ENCODE measurements at regions not wholly inside any gene's neighbourhood (a gene's known extent, or its start where the extent isn't known, plus 50 kb on each side); places are given as distances from the start of the nearest gene placed in this dataset.

DNA sequence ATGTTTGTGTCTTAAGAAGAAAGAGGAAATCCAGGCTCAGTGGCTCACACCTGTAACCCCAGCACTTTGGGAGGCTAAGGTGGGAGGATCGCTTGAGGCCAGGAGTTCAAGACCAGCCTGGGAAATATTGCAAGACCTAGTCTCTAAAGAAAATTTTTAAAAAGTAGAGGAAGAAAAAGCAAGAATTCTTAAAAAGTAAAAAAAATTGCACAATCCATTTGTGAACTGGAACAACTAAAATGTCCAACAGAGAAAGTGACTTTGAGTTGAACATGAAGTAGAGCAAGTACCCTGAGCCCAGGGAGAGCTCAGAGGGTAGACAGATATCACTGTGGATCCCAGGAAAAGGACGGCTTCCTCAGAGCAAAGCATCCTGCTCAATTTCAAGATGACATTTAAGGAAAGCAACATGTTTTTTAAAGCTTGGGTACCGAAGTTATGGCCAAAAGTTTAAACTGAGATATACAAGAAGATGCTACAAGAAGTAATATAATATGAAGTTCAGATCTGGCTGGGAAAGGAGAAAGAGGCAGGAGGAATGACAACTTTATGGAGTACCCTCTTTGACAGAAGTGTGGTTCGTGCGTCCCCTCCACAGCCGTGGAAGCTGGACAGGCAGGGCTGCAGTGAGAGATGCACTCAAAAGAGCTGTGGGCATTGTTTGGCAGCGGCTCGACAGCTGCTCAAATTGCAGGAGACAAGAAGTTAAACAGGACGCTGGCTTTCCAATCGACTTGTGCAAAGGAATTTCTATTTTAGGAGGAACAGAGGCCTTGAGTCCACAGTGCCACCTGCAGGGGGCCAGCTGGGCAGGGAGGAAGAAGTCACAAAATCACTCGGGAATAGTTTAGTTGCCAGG lies 201.3 kb downstream of the JCAD start:
- DNase-seq (ENCODE audit: low spot score): peak; percentile 70

DNA sequence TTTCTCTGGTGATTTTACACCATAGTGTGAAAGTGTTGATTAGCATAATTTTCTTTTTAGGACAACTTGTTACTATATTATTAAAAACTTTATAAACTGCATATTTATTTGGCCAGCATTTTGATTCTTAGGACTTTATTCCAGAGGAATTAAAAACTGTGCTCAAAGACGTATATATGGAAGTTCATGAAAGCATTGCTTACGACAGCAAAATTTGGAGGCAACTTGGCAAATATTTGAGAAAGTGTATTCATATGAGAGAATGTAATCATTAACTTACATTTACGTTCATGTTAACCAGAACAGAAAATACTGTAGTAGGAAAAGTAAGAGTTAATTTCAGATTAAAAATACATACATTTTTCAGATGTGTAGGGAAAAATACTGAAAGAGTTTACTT lies 203.1 kb downstream of the JCAD start:
- no peak for DNase-seq (ENCODE audit: low spot score)

DNA sequence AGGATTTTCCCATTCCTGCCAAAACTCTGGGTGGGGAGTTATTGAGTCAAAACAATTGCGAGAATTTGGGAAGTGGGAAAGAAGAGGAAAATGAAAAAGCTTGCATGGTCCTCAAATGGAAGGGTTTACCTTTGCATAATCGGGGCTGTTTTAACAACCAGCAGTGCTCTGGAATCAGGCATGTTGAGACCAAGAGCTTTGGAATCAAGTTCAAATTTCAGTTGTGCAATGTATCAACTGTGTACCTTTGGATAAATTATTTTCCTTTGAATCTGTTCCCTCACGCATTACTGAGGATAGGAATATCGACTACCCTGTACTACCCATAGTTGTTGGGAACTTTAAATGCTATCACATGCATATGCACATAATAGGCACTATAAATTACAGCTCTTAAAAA lies 205.5 kb downstream of the JCAD start:
- DNase-seq (ENCODE audit: low spot score): no peak

DNA sequence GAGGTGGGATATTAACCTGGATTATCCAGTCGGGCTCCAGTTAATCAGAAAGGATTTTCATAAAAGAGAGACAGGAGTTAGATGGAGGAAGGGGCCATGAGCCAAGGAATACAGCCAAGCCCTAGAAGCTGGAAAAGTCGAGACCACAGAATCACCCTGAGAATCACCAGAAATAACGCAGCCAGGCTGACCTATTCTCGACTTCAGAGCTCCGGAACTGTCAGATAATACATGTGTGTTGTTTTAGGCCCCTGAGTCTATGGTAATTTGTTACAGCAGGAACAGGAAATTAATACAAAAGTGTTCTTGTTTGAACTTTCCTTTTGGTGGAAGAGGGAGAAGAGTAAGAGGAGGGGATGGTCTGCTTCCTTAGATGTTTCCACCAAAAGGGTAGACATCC lies 208.1 kb downstream of the JCAD start:
- no peak for DNase-seq (ENCODE audit: low spot score)

DNA sequence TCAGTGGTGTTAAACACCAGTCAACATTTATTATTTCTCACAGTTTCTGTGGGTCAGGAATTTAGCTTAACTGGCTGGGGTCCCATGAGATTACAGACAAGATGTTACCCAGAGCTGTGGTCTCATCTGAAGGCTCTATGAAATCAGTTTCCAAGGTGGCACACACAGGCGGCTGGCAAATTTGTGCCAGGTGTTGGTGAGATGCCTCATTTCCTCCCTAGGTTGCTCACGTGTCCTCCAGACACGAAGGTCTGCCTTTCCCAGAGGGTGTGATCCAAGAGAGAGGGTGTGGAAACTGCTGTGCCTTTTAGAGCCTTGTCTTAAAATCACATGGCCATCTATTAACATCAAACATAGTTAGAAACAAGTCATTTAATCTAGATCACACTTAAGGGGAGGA lies 209.0 kb downstream of the JCAD start:
- no peak for DNase-seq (ENCODE audit: low spot score)

DNA sequence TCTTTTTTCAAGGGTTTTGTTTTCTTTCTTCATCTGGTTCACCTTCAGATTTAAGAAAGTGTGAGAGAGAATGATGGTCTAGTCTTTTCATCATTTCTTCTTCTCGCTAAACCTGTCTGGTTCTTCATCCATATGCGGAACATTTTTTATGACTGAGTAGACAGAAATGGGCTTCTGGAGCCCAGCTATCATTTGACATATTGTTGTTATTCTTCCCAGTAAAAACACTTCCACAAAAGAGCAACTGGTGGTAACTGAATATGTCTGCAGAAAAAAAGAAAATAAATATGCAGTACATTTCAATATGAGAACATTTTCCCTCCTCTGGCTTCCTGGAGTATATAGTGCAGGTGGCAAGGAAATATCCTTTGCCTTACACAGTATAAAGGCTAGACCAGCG lies 209.5 kb downstream of the JCAD start:
- DNase-seq (ENCODE audit: low spot score): no peak

DNA sequence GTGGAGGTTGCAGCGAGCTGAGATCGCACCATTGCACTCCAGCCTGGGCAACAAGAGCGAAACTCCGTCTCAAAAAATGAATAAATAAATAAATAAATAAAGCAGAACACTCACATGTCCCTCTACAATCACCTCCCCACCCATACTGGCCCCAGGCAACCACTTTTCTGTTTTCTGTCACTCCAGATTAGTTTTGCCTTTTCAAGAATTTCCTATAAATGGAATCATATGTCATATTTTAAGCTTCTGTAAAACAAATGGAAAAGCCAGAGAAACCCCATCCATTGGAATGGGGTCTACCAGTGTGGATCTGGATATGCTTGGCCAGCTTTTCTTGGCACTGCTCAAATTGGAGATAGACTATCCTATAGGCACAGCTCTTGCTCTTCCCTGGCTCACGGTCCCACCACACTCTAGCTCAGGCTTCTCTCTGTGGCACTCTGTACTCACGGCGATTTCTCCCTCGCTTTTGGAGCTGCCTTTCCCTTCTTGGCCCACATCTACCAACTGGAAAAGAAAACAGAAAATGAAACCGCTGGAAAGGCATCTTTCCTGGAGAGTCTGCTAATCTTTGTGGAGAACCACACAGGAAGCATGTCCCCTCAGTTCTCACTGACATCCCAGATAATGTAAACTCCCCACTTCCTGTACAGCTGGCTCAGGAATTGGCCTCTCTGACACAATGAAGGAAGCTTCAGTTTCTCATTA lies 210.1 kb downstream of the JCAD start:
- DNase-seq (ENCODE audit: low spot score): no peak

DNA sequence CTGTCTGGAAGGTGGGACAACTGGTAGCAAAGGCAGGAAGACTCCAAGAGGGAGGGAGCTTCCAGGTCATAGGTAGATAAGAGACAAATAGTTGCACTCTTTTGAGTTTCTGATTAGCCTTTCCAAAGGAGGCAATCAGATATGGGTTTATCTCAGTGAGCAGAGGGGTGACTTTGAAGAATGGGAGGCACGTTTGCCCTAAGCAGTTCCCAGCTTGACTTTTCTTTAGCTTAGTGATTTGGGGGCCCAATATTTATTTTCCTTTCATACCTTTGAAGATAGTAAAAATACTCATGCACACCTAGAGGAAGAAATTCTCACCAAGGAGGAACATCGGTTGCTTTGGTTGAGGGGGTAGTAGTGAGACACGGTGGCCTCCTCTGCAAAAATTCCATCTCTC lies 212.1 kb upstream of the SVIL start:
- no peak for DNase-seq (ENCODE audit: low spot score)

DNA sequence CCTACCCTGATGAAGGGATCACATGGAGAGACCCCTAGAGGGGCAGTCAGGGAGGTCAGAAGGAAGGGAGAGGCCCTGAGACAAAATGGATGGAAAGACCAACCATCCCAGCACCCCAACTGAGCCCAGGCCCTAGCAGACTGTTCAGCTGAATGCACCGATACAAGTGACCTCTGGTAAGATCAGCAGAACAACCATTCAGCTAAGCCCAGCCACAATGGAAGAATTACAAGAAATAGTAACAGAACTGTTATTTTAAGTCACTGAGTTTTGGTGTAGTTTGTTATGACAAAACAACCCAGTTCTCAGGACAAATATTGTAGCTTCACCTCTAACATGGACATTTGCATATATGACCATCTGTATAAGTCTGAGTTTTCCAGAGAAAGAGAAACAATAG lies 210.4 kb upstream of the SVIL start:
- DNase-seq (ENCODE audit: low spot score): no peak

DNA sequence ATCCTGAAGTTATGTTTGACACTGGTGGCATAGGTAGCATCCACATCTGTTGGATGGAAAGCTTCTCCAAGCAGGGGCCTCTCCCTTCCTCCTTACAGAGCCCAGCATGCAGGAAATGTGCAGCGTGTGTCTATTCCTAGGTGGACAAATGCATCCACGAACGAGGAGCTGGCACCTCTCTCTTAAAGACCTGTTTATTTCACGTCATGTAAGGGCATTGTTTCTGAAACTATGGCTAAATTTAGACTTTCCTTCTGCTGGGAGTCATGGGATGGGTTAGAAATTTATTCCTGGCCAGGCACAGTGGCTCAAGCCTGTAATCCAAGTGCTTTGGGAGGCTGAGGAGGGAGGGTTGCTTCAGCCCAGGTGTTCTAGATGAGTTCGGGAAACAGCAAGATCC lies 208.4 kb upstream of the SVIL start:
- no peak for DNase-seq (ENCODE audit: low spot score)

DNA sequence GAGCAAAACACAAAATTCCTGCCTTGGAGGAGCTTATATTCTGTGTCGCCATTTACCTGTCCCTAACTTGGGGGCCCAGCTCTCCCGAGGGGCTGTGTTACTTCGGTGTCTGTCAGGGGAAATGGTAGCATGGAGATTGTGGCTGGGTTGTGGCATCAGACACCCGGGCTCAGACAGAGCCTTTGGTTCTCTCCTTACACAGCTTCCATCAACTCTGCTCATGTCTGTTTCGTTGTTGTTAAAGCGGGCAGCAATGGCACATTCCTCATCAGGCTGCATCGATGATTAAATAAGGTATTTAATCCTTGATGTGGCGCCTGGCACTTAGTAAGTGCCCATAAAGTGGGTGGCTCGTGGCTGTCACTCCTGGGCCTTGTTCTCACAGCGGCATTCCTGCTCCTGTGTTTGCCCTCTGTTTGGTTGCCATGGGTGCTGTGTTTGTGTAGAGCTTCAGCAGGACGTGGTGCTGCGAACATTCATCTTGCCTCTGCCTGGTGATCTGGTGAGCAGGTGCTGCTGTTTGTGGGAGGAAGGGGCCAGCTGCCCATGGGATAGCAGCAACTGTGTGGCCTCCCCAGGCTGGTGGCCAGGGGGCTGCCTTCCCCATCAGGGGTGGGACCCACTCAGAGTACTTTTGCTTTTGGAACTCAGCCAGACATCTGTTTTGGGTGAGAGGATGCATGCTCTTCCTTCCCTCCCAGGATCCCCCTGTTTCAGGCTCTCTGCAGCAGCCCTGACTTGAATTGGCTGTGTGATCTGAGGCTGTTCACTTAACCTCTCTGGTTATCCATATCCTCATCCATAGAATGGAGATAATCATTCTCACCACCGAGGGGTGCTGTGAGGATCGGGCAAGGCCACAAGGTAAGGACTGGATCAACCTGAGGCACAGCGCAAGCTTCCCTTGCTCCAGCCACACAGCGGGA lies 207.2 kb upstream of the SVIL start:
- peak; percentile 96 for DNase-seq (ENCODE audit: low spot score)

DNA sequence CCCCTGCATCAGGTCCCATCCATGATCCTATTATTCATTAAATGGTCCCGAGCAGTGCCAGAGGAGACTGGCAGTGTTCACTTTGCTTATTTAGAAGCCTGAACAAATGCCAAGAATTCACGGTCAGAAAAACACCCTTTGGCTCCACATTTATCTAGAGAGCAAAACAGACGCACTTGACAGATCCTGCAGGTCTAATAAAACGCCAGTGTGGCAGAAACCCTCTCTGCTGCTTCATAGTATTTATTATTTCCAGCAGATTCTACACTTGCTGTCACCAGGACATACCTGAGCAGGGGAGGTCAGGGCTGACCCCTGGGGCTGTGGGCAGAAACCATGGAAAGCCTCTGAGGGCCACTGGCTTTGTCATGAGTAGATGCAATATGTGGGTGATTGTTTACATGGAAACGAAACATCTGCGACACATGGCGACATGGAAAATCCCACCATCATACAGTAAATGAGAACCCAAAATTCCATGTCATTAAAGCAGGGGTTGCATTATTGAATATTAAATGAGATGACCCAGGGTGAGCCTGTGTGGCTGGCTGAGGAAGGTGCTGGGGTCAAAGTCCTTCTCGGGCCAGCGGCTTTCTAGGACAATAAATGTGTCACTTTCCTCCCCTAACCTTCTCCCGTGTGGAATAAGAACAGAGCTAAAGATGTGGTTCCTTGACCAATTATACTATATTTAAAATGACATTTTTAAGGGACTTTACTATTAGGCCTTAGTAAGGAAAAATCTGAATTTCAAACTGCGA lies 205.9 kb upstream of the SVIL start:
- DNase-seq (ENCODE audit: low spot score): peak; percentile 70

DNA sequence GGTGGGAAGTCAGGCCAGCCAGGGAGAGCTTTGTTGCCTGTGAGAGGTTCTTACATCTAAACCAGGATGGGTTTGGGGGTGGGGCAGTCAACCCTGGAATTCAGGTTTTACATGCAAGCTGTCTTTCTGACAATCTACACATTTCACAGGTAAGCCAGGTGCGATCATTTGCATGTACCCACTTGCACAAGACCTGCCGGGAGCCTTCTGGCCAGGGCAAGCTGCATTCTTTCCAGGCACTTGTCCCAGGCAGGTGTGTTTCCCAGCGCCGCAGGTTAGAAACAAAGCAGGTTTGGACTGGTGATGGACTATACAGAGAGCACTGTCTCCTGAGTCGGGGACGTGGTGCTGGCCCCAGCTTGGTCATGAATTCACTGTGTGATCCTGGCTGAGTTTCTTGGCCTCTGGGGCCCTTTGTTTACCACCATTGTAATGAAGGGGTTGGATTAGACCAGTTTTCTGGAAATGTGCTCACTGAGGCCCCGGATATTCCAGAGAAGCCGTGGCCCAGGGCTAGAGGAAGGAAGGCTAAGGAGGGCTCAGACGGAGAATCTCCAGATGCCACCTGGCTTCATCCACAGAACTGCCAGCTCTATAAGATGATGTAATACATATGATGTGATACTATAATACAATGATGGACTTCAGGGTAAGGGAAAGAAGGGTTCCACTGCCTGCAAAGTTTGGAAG lies 205.2 kb upstream of the SVIL start:
- DNase-seq (ENCODE audit: low spot score): peak; percentile 28

DNA sequence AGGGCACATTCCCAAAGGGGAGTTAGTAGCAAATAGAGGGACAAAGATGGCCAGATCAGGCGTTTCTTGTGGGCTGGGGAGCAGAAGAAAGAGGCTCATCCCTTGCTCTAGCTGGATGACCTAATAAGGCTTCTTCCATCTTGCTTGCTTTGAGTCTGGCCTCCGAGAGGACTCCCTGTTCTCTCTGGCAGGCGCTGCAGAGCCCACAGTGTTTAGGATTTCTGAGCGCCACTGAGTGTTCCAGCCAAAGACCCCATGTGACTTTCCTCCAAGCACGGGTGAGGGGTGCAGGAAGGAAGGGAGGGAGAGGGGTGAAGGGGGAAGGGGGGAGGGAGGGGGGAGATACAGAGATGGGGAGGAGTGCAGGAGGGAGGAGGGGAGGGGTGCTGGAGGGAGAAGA lies 203.8 kb upstream of the SVIL start:
- DNase-seq (ENCODE audit: low spot score): no peak

DNA sequence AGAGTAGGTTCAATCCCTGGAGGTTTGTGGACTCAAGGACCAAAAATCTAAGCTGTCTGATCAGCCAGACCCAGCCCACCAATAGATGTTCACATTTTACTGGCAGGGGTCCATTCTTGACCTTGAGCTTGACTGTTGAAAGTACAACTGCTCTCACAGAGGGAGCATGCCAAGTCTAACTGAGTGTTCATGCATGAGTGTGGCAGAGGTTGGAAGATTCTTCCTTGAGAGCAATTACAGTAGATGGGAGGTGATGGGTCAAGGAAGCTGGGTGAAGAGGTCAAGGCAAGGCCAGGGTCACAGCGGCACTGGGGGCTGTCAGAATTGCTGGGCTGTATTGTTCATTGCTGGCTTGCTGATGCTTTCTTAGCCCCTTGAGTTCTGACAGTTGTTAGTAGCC lies 202.8 kb upstream of the SVIL start:
- no peak for DNase-seq (ENCODE audit: low spot score)

DNA sequence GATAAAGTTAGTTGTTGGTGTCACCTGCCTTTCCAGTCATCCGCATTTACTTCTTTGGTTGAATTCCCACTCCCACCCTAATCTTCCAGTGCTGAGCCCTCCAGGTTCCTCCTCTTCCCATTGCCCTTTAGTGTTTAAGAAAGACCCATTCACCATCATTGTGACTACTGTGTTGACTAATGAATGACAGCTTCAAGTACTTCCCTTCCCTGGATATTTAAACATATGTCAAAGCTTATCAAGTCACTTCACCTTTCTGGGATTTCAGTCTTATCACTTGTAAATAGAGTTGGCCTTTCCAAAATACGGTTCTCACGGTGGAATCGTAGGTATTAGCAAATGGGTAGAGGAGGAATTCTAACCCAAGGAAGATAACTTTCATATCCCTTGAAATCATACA lies 201.6 kb upstream of the SVIL start:
- no peak for DNase-seq (ENCODE audit: low spot score)

DNA sequence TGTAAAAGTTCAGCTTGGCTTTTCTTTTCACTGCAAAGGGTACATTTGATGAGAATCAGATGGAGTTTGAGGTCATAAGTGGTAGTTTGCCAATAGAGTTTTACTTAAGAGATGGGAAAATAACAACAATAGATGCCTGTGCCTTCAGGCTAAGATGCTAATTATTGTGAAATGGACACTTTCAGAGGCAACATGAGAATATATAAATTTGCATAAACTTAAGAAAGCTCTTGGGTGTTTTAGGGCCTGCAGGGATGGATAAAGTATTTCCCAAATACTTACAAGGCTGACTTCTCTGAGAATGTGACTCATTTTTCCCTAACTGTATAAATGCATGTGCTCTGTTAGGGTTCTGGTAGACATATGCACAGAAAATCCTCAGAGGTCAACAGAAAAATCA lies 200.3 kb upstream of the SVIL start:
- no peak for DNase-seq (ENCODE audit: low spot score)

DNA sequence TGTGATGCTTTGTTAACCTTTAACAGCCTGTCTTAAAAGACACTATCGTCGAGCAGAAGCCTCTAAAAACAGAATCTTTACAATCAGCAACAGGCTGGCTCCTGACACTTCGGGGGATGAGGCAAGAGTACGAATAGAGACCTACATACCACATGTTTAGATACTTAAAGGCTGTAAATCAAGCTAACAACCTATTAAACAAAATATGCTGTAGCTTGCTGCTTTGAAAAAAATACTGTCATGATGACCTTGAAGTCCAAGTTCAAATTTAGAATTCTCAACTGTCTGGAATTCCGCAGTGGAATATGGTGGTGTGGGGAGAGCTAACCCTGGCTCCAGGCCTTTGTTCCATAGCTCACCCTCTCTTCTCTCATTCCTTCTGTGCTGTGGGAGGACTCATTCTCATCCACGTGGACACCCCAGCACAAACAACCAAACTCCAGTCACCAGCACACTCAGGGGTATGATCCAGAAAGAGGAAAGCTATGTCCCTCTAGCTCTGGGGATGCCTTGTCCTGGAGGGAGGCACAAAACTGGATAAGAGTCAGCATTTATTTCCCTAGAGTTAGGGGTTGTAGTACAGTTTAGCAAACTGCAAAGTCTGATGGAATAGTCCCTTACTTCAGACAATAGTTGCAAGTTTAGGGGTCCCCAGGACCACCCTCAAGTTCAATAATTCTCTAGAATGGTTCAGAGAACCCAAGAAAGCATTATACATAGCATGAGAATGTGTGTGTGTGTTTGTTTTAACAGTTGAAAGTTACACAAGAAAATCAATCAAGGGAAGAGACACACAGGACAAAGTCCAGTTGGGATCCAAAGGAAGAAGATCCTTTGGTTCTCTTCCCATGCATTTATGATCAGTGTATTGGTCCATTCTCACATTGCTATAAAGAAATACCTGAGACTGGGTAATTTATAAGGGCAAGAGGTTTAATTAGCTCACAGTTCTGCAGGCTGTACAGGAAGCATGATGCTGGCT lies 196.1 kb upstream of the SVIL start:
- DNase-seq (ENCODE audit: low spot score): no peak

DNA sequence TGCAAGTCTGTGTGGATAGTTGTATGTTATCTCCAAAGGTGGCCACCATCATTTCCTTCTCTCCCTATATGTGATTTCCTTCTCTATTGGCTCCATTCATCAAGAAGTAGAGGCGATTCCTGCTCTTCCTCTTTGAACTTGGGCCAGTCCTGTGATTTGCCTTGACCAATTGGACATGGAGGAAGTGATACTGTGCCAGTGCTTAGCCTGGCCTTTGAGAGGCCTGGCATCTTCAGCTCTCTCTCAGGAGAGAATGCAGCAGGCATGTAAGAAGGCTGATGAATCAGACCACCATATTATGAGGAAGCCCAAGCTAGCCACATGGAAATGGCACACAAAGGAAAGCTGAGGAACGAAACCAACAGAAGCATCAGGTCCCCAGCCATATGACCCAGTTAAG lies 195.0 kb upstream of the SVIL start:
- DNase-seq (ENCODE audit: low spot score): no peak

DNA sequence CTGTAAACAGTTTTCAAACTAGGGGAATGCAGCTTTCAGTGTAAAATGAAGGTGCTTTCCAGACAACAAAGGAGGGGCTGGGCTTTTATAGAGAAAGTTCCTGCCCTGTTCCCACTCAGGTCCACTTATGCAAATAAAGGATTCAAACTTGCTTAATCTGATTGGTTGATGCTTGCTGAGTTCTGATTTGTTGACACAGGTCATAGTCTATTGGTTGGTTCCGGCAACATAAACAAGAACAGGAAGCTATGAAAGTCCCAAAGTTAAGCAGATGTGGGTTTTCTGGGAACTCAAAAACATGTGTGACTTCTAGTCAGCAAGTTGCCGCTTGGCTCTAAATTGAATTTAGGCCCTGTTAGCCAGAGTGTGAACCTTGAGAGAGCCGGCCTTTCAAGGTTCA lies 194.2 kb upstream of the SVIL start:
- no peak for DNase-seq (ENCODE audit: low spot score)

Measured in HT-29 (cell line).